ENCODE measurements at regions not wholly inside any gene's neighbourhood (a gene's known extent, or its start where the extent isn't known, plus 50 kb on each side); places are given as distances from the start of the nearest gene placed in this dataset.

- DNase-seq: no peak
Observed at GRCh38 chr4:155546451-155546850, 120.2 kb upstream of the GUCY1A1 start.

GRCh38 chr4:155545456-155545855, 121.2 kb upstream of the GUCY1A1 start:
- no peak for DNase-seq

GRCh38 chr4:155544547-155544946, 122.1 kb upstream of the GUCY1A1 start:
- DNase-seq: no peak

- no peak for DNase-seq
Observed at GRCh38 chr4:155543126-155543765, 123.4 kb upstream of the GUCY1A1 start.

GRCh38 chr4:155542415-155542814, 124.2 kb upstream of the GUCY1A1 start:
- no peak for DNase-seq

GRCh38 chr4:155541716-155542115, 124.9 kb upstream of the GUCY1A1 start:
- no peak for DNase-seq

GRCh38 chr4:155540698-155541097, 126.0 kb upstream of the GUCY1A1 start:
- no peak for DNase-seq

GRCh38 chr4:155539746-155540145, 126.9 kb upstream of the GUCY1A1 start:
- DNase-seq: no peak

GRCh38 chr4:155535802-155536454, 130.7 kb upstream of the GUCY1A1 start:
- no peak for DNase-seq

GRCh38 chr4:155532373-155533085, 134.1 kb upstream of the GUCY1A1 start:
- no peak for DNase-seq

- DNase-seq: no peak
Observed at GRCh38 chr4:155530857-155531256, 135.8 kb upstream of the GUCY1A1 start.

- no peak for DNase-seq
Observed at GRCh38 chr4:155530290-155530689, 136.4 kb upstream of the GUCY1A1 start.

- DNase-seq: no peak
Observed at GRCh38 chr4:155529716-155530115, 136.9 kb upstream of the GUCY1A1 start.

- peak; percentile 36 for DNase-seq
Observed at GRCh38 chr4:155529272-155529671, 137.4 kb upstream of the GUCY1A1 start.

GRCh38 chr4:155526452-155527169, 140.0 kb upstream of the GUCY1A1 start:
- no peak for DNase-seq

- DNase-seq: no peak
Observed at GRCh38 chr4:155524926-155525455, 141.7 kb upstream of the GUCY1A1 start.

- DNase-seq: no peak
Observed at GRCh38 chr4:155523358-155523757, 143.3 kb upstream of the GUCY1A1 start.

- DNase-seq: no peak
Observed at GRCh38 chr4:155522201-155522600, 144.4 kb upstream of the GUCY1A1 start.

GRCh38 chr4:155521382-155521781, 144.6 kb upstream of the MAP9 start:
- no peak for DNase-seq

GRCh38 chr4:155515444-155516075, 138.8 kb upstream of the MAP9 start:
- no peak for DNase-seq

GRCh38 chr4:155514628-155515027, 137.9 kb upstream of the MAP9 start:
- no peak for DNase-seq

GRCh38 chr4:155512817-155513216, 136.1 kb upstream of the MAP9 start:
- DNase-seq: no peak

- DNase-seq: no peak
Observed at GRCh38 chr4:155512046-155512445, 135.3 kb upstream of the MAP9 start.

Measured in hematopoietic multipotent progenitor cell treated with erythropoietin and hydrocortisone succinate and interleukin-3 and kit ligand, for 8 days (in vitro differentiated cells).